ENCODE measurements at regions not wholly inside any gene's neighbourhood (a gene's known extent, or its start where the extent isn't known, plus 50 kb on each side); places are given as distances from the start of the nearest gene placed in this dataset.
A peak's percentile ranks its signal among the peaks of the same experiment; 100 is the strongest.

- no peak for TF ChIP-seq SMC3 (conservative IDR thresholded peaks at IDR 0.05; ENCODE audit: poor library complexity)
- no peak for TF ChIP-seq CTCF (IDR thresholded peaks at IDR 0.05; ENCODE audit: poor library complexity, severe bottlenecking)
- TF ChIP-seq EZH2 (IDR thresholded peaks at IDR 0.05; ENCODE audit: borderline replicate concordance, insufficient read depth, low read length, poor library complexity, severe bottlenecking) = no peak
- no peak for TF ChIP-seq REST (IDR thresholded peaks at IDR 0.05; ENCODE audit: borderline replicate concordance)
- TF ChIP-seq POLR2AphosphoS5 (IDR thresholded peaks at IDR 0.05) = peak; percentile 67
- peak; percentile 23 for TF ChIP-seq RAD21 (conservative IDR thresholded peaks at IDR 0.05)
- TF ChIP-seq TAF1 (IDR thresholded peaks at IDR 0.05; ENCODE audit: low read depth) = no peak
- TF ChIP-seq EP300 (conservative IDR thresholded peaks at IDR 0.05; ENCODE audit: poor library complexity, severe bottlenecking) = peak; percentile 86
- TF ChIP-seq MXI1 (conservative IDR thresholded peaks at IDR 0.05; ENCODE audit: poor library complexity, severe bottlenecking) = no peak
These were observed 549.3 kb upstream of the CADM1 start for GRCh38 chr11:116053548-116053919.

All from neural cell (in vitro differentiated cells).